K562 (cell line): ENCODE measurements at regions not wholly inside any gene's neighbourhood (a gene's known extent, or its start where the extent isn't known, plus 50 kb on each side); places are given as distances from the start of the nearest gene placed in this dataset.

Source experiments
- ATAC-seq: fragments of 200-7000 bp; cut with Tn5 transposase; 3 replicates; pipeline ENCODE4 v1.9.1; 2020; ENCODE audit warnings: moderate library complexity
- BruUV-seq: library from RNA; stranded (reverse); fragments of 400-500 nt; replicated peaks from 2 replicates; lab custom pipeline; 2021; lab: Mats Ljungman, UMichigan
- CTCF ChIA-PET: fragments of 300-600 bp; formaldehyde crosslinking; extraction: SDS; loops from one replicate; lab custom pipeline; 2021; ENCODE audit warnings: low intra/inter-chr PET ratio; lab: Yijun Ruan, JAX
- POLR2A ChIA-PET: fragments of 300-600, 350-650 bp; sonication (Branson Sonifier 250); formaldehyde crosslinking; extraction: SDS; loops from one replicate; lab custom pipeline; 2021; ENCODE audit warnings: antibody characterized with exemption, inconsistent platforms; lab: Yijun Ruan, JAX
- DNase-seq, 4 experiments: peaks; one replicate each; pipeline versions ENCODE4 v3.0.0 to v3.0.0-alpha.2; 2011 to 2018; ENCODE audit warnings: low spot score in 3 of 4, mixed read lengths in 3 of 4; ENCODE audit errors: extremely low read depth in 1 of 4
- FAIRE-seq: peaks from 2 replicates; lab custom pipeline; 2011; peaks lifted over from hg19 to GRCh38; lab: Jason Lieb, UNC
- H2AFZ ChIP-seq: 2 replicates; pipeline ENCODE4 v1.6.0; 2011; ENCODE audit warnings: low read depth, low read length, control low read depth, inconsistent platforms
- H3K27ac ChIP-seq: fragments of 200-600 bp; 3 replicates; pipeline ENCODE4 v1.8.0; 2011; ENCODE audit warnings: low read depth, mild to moderate bottlenecking, control low read depth, inconsistent platforms, low read length, moderate library complexity, mixed read lengths; ENCODE audit errors: extremely low read depth
- H3K27me3 ChIP-seq, 2 experiments: fragments of 300-600 bp in 1 of 2; 2 replicates in 1 of 2; 3 replicates in 1 of 2; pipeline versions ENCODE4 v1.6.0 to v1.8.0; 2011; ENCODE audit warnings: inconsistent platforms in 2 of 2, low read length in 2 of 2, mild to moderate bottlenecking in 1 of 2, mixed read lengths in 1 of 2, moderate library complexity in 1 of 2; ENCODE audit not compliant: control insufficient read depth in 2 of 2, insufficient read depth in 2 of 2
- H3K36me3 ChIP-seq: fragments of 300-600 bp; 3 replicates; pipeline ENCODE4 v1.8.0; 2011; ENCODE audit warnings: mild to moderate bottlenecking, low read length, inconsistent platforms; ENCODE audit not compliant: control insufficient read depth, insufficient read depth
- H3K4me1 ChIP-seq, 2 experiments: fragments of 200-600 bp in 1 of 2; replicated peaks in 1 of 2; 2 replicates in 1 of 2; 3 replicates in 1 of 2; pipeline versions ENCODE4 v1.5.1 to v1.8.0; 2011; ENCODE audit warnings: inconsistent platforms in 2 of 2, low read length in 2 of 2, mild to moderate bottlenecking in 1 of 2, mixed read lengths in 1 of 2, moderate library complexity in 1 of 2; ENCODE audit not compliant: control insufficient read depth in 2 of 2, insufficient read depth in 2 of 2
- H3K4me2 ChIP-seq: 2 replicates; pipeline ENCODE4 v1.6.1; 2011; ENCODE audit warnings: low read length, control low read depth, inconsistent platforms, mixed read lengths; ENCODE audit not compliant: insufficient read depth
- H3K4me3 ChIP-seq: fragments of 200-600 bp; sonication (generic), shearing (Covaris generic); 2 replicates; pipeline ENCODE4 v1.5.1; 2016; ENCODE audit warnings: control low read depth, inconsistent platforms
- H3K79me2 ChIP-seq: fragments of 200-600 bp; 3 replicates; pipeline ENCODE4 v1.8.0; 2011; ENCODE audit warnings: low read length, inconsistent platforms; ENCODE audit not compliant: control insufficient read depth, insufficient read depth
- H3K9ac ChIP-seq, 2 experiments: 2 replicates each; pipeline versions ENCODE4 v1.6.0 to v1.6.1; 2011; ENCODE audit warnings: low read depth in 2 of 2, low read length in 2 of 2, control low read depth in 1 of 2, inconsistent platforms in 1 of 2, mild to moderate bottlenecking in 1 of 2, mixed read lengths in 1 of 2; ENCODE audit not compliant: insufficient read depth in 1 of 2
- H3K9me1 ChIP-seq: one replicate; pipeline ENCODE4 v1.6.0; 2011; ENCODE audit warnings: inconsistent platforms, mild to moderate bottlenecking, low read length, moderate library complexity; ENCODE audit not compliant: control insufficient read depth, insufficient read depth
- H3K9me3 ChIP-seq: replicated peaks from 2 replicates; pipeline ENCODE4 v1.5.1; 2011; ENCODE audit warnings: low read depth, low read length, inconsistent platforms; ENCODE audit not compliant: control insufficient read depth, insufficient read depth
- H4K20me1 ChIP-seq: replicated peaks from 2 replicates; pipeline ENCODE4 v1.6.1; 2011; ENCODE audit warnings: low read length, inconsistent platforms, mixed read lengths; ENCODE audit not compliant: control insufficient read depth, insufficient read depth
- CCNT2 ChIP-seq: IDR thresholded peaks from 2 replicates; pipeline ENCODE4 v1.6.1; 2011; ENCODE audit warnings: borderline replicate concordance, low read depth, mild to moderate bottlenecking, moderate library complexity, mixed read lengths, low read length; ENCODE audit not compliant: insufficient read length; ENCODE audit errors: extremely low read depth
- EWSR1 ChIP-seq: fragments of 450-650 bp; IDR thresholded peaks from 2 replicates; pipeline ENCODE4 v1.6.1; 2018; ENCODE audit warnings: borderline replicate concordance, mild to moderate bottlenecking, low read depth, moderate library complexity; ENCODE audit not compliant: partially characterized antibody
- KLF1 ChIP-seq: fragments of 450-650 bp; IDR thresholded peaks from 2 replicates; pipeline ENCODE4 v1.6.1; 2016; ENCODE audit warnings: missing genetic modification characterization, missing compliant biosample characterization
- NR2C2 ChIP-seq, 2 experiments: fragments of 200-800 bp in 1 of 2; sonication (Bioruptor generic) in 1 of 2; sonication (generic) in 1 of 2; formaldehyde crosslinking in 1 of 2; IDR thresholded peaks; 2 replicates each; pipeline versions ENCODE4 v1.6.1 to v1.8.0; 2016 to 2022; ENCODE audit warnings: mild to moderate bottlenecking in 1 of 2, missing compliant biosample characterization in 1 of 2, missing genetic modification characterization in 1 of 2, missing genetic modification reagents in 1 of 2
- PATZ1 ChIP-seq: fragments of 250-450 bp; sonication (Bioruptor Pico); IDR thresholded peaks from 2 replicates; pipeline ENCODE4 v1.5.0; 2020; ENCODE audit warnings: mild to moderate bottlenecking, borderline replicate concordance
- PHF8 ChIP-seq: fragments of 200-600 bp; sonication (generic); IDR thresholded peaks from 2 replicates; pipeline ENCODE4 v1.6.1; 2012; ENCODE audit warnings: mixed run types, mild to moderate bottlenecking, inconsistent platforms, low read length, moderate library complexity, borderline replicate concordance
- ZFPM2 ChIP-seq: fragments of 250-450 bp; sonication (Bioruptor Pico); IDR thresholded peaks from 2 replicates; pipeline ENCODE4 v1.5.1; 2022; ENCODE audit warnings: mild to moderate bottlenecking
- ZNF140 ChIP-seq: fragments of 250-450 bp; sonication (Bioruptor Pico); IDR thresholded peaks from 2 replicates; pipeline ENCODE4 v1.8.0; 2021; ENCODE audit warnings: moderate library complexity, mild to moderate bottlenecking, inconsistent platforms
- WGBS: fragments of 100-300 bp; shearing (Covaris generic); methylation state at CpG from one replicate; pipeline ENCODE4 v1.1.6; 2016; ENCODE audit warnings: low coverage, mixed read lengths; ENCODE audit not compliant: insufficient coverage; ENCODE audit errors: missing lambda C conversion rate; 5-methylcytosine and 5-hydroxymethylcytosine counted together
- in situ Hi-C: fragments of 300-500 bp; cut with MboI; formaldehyde crosslinking; loops from 4 replicates; pipeline ENCODE4 v1.15.0; 2018; ENCODE audit warnings: inconsistent platforms, mixed read lengths
- intact Hi-C: fragments of 100-400 bp; cut with micrococcal nuclease; formaldehyde crosslinking; loops from 2 replicates; pipeline ENCODE4 v1.14.2; 2022
- TF ChIP-seq, protein P1 (sequence below): fragments of 250-450 bp; sonication (Bioruptor Pico); IDR thresholded peaks from 2 replicates; pipeline ENCODE4 v1.4.0; 2020
- TF ChIP-seq, protein P2 (sequence below): sonication (generic); IDR thresholded peaks from 2 replicates; pipeline ENCODE4 v1.6.1; 2016
- TF ChIP-seq, protein P3 (sequence below): fragments of 450-650 bp; IDR thresholded peaks from 2 replicates; pipeline ENCODE4 v1.6.1; 2014; ENCODE audit warnings: low read depth, mild to moderate bottlenecking, moderate library complexity, borderline replicate concordance
- TF ChIP-seq, protein P4 (sequence below): fragments of 250-450 bp; sonication (Bioruptor Pico); IDR thresholded peaks from 2 replicates; pipeline ENCODE4 v1.8.0; 2022; ENCODE audit warnings: moderate library complexity, mild to moderate bottlenecking, inconsistent platforms

GRCh38 chr2:224110811-224111210 lies 71.7 kb upstream of the SERPINE2 start:
- 0% methylated on average over 5 of the region's 6 CpGs for WGBS
- Histone ChIP-seq H3K27me3 (no peaks in the 10 kb centered on the region), H3K79me2 (no peaks in the 10 kb centered on the region), H3K4me1 (no peaks in the 10 kb centered on the region), H2AFZ (no peak overlapping the region), H3K4me3 (no peak overlapping the region), H3K4me2 (no peak overlapping the region), H3K27ac (no peak overlapping the region), H3K9ac (no peak overlapping the region), H3K9me3 (no peaks in the 10 kb centered on the region), H3K9me1 (no peaks in the 10 kb centered on the region), H3K36me3 (no peaks in the 10 kb centered on the region)
- ChIA-PET CTCF (no interaction called here), POLR2A (interaction anchor here (0.5 kb wide), 1 partner anchor 33 kb away, joined by 4 read pairs; no protein-coding TSS in a partner anchor)
- intact Hi-C loops: no loop called here
- in situ Hi-C loops: no loop called here
- no peak for FAIRE-seq
- no peak for ATAC-seq
- no TSS peak for BruUV-seq
- TF ChIP-seq, protein P1, sequence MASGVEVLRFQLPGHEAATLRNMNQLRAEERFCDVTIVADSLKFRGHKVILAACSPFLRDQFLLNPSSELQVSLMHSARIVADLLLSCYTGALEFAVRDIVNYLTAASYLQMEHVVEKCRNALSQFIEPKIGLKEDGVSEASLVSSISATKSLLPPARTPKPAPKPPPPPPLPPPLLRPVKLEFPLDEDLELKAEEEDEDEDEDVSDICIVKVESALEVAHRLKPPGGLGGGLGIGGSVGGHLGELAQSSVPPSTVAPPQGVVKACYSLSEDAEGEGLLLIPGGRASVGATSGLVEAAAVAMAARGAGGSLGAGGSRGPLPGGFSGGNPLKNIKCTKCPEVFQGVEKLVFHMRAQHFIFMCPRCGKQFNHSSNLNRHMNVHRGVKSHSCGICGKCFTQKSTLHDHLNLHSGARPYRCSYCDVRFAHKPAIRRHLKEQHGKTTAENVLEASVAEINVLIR (CRISPR knock-in tag): no peak
- TF ChIP-seq PATZ1 (CRISPR knock-in tag) (no peak), ZFPM2 (no peak), KLF1 (no peak), ZNF140 (CRISPR knock-in tag) (no peak), EWSR1 (no peak), NR2C2 (CRISPR knock-in tag; IDR thresholded peaks at IDR 0.05) (no peak), NR2C2 (tag; IDR thresholded peaks at IDR 0.05) (no peak), PHF8 (no peak), CCNT2 (no peak)
- TF ChIP-seq, protein P2, sequence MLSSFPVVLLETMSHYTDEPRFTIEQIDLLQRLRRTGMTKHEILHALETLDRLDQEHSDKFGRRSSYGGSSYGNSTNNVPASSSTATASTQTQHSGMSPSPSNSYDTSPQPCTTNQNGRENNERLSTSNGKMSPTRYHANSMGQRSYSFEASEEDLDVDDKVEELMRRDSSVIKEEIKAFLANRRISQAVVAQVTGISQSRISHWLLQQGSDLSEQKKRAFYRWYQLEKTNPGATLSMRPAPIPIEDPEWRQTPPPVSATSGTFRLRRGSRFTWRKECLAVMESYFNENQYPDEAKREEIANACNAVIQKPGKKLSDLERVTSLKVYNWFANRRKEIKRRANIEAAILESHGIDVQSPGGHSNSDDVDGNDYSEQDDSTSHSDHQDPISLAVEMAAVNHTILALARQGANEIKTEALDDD: no peak
- TF ChIP-seq, protein P3, sequence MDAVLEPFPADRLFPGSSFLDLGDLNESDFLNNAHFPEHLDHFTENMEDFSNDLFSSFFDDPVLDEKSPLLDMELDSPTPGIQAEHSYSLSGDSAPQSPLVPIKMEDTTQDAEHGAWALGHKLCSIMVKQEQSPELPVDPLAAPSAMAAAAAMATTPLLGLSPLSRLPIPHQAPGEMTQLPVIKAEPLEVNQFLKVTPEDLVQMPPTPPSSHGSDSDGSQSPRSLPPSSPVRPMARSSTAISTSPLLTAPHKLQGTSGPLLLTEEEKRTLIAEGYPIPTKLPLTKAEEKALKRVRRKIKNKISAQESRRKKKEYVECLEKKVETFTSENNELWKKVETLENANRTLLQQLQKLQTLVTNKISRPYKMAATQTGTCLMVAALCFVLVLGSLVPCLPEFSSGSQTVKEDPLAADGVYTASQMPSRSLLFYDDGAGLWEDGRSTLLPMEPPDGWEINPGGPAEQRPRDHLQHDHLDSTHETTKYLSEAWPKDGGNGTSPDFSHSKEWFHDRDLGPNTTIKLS: no peak
- TF ChIP-seq, protein P4, sequence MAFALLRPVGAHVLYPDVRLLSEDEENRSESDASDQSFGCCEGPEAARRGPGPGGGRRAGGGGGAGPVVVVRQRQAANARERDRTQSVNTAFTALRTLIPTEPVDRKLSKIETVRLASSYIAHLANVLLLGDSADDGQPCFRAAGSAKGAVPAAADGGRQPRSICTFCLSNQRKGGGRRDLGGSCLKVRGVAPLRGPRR (CRISPR knock-in tag): no peak
- TF ChIP-seq, all 486 proteins: peak for 0
- DNase-seq: no peak
- no peaks in the 10 kb centered on the region for H4K20me1 ChIP-seq
